Right atrium auricular region (tissue), 2 donors: ENCODE measurements at regions not wholly inside any gene's neighbourhood (a gene's known extent, or its start where the extent isn't known, plus 50 kb on each side); places are given as distances from the start of the nearest gene placed in this dataset.

Source experiments
- DNase-seq: peaks from one replicate; pipeline ENCODE4 v3.0.0-alpha.2; 2019; ENCODE audit warnings: low spot score
- H3K27ac ChIP-seq, 2 donors: fragments of 200-600 bp; sonication (generic); 1 replicate in 1 of 2; 2 replicates in 1 of 2; pipeline ENCODE4 v1.5.1; 2016 to 2019
- H3K27me3 ChIP-seq, 2 donors: fragments of 200-600 bp; sonication (generic); one replicate each; pipeline versions ENCODE4 v1.5.1 to v1.6.0; 2017 to 2019
- H3K36me3 ChIP-seq: fragments of 200-600 bp; sonication (generic); one replicate; pipeline ENCODE4 v1.5.1; 2016
- H3K4me1 ChIP-seq, 2 donors: fragments of 200-600 bp; sonication (generic); one replicate each; pipeline versions ENCODE4 v1.5.1 to v1.6.0; 2017 to 2019
- H3K4me3 ChIP-seq, 2 donors: fragments of 200-600 bp; sonication (generic); 1 replicate in 1 of 2; 2 replicates in 1 of 2; pipeline ENCODE4 v1.5.1; 2017 to 2019; ENCODE audit warnings: mild to moderate bottlenecking in 1 of 2, moderate library complexity in 1 of 2
- H3K9me3 ChIP-seq, 2 donors: fragments of 200-600 bp; sonication (generic); one replicate each; pipeline ENCODE4 v1.5.1; 2019
- TF ChIP-seq, protein P1 (sequence below), 2 donors: fragments of 200-600 bp; sonication (generic); IDR thresholded peaks; one replicate each; pipeline ENCODE4 v1.5.1; 2019; ENCODE audit warnings: antibody characterized with exemption in 2 of 2

DNA sequence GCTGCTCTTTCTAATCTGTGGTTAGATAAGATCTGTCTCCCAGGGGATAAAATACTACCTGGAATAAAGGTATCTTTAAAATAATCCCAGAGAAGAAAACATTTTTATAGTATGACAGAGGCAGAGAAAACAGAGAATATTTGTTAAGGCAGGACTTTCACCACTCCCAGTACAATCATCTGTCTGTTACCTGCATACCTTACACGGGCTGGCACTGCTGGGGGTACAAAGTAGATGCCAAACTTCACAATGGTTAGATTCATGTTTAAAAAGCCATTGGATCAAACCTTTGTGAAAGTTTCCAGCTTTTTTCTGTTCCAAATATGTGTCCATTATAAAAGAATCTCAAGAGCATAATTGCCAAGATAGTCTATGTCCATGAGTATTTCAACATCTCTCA, 273.6 kb upstream of the BTG1 start:
- TF ChIP-seq, protein P1, sequence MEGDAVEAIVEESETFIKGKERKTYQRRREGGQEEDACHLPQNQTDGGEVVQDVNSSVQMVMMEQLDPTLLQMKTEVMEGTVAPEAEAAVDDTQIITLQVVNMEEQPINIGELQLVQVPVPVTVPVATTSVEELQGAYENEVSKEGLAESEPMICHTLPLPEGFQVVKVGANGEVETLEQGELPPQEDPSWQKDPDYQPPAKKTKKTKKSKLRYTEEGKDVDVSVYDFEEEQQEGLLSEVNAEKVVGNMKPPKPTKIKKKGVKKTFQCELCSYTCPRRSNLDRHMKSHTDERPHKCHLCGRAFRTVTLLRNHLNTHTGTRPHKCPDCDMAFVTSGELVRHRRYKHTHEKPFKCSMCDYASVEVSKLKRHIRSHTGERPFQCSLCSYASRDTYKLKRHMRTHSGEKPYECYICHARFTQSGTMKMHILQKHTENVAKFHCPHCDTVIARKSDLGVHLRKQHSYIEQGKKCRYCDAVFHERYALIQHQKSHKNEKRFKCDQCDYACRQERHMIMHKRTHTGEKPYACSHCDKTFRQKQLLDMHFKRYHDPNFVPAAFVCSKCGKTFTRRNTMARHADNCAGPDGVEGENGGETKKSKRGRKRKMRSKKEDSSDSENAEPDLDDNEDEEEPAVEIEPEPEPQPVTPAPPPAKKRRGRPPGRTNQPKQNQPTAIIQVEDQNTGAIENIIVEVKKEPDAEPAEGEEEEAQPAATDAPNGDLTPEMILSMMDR (IDR thresholded peaks at IDR 0.05), result no peak
- Histone ChIP-seq H3K9me3 (no peaks in the 10 kb centered on the region), H3K27ac (no peak overlapping the region), H3K4me3 (no peak overlapping the region), H3K27me3 (no peaks in the 10 kb centered on the region), H3K36me3 (no peaks in the 10 kb centered on the region), H3K4me1 (peaks cover 0 to 30% of the 10 kb centered on the region in 2 donors)
- DNase-seq, result no peak

DNA sequence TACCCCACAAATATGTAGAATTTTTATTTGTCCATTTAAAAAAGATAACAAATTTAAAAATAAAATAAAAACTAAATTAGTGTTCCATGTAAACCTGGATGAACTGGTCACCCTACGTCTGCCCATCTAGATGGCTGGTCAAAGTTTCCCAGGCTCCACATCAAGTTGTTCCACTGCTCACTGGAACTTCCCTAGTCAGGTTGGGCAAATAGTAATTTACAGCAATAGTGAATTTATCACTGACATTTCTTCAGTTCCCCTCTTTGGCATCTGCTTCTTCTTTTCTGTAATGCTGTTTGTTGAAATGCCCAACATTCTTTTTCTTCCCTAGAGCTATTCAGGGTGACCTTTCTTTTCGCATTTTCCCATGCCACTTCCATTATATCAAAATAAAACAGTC, 272.7 kb upstream of the BTG1 start:
- H3K36me3 ChIP-seq, result no peaks in the 10 kb centered on the region
- H3K27me3 ChIP-seq, result no peaks in the 10 kb centered on the region
- peak overlapping the region in 1 of 2 donors; percentile 76 for H3K27ac ChIP-seq
- no peak overlapping the region for H3K4me3 ChIP-seq
- H3K9me3 ChIP-seq, result no peaks in the 10 kb centered on the region
- TF ChIP-seq, protein P1 (IDR thresholded peaks at IDR 0.05), result no peak
- DNase-seq, result no peak
- peaks cover 0 to 24% of the 10 kb centered on the region in 2 donors for H3K4me1 ChIP-seq

DNA sequence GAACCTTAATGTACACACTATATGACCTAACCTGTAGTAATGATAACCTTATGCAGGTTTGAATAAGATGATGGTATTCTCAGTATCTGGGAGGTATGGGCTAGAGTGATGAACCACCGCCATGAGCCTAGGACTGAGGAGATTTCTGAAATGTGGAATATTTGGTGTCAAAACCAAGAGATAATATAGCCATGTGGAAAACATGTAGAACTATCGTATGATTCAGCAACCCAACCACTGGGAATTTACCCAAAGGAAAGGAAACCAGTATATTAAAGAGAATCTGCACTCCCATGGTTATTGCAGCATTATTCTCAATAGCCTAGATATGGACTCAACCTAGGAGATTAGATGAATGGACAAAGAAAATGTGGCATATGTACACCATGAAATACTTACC, 271.7 kb upstream of the BTG1 start:
- Histone ChIP-seq H3K4me1 (peaks cover 0 to 21% of the 10 kb centered on the region in 2 donors), H3K36me3 (no peaks in the 10 kb centered on the region), H3K27me3 (no peaks in the 10 kb centered on the region), H3K9me3 (no peaks in the 10 kb centered on the region), H3K27ac (peak overlapping the region; percentile 28 to 76), H3K4me3 (no peak overlapping the region)
- TF ChIP-seq, protein P1 (IDR thresholded peaks at IDR 0.05), result no peak
- DNase-seq, result no peak

DNA sequence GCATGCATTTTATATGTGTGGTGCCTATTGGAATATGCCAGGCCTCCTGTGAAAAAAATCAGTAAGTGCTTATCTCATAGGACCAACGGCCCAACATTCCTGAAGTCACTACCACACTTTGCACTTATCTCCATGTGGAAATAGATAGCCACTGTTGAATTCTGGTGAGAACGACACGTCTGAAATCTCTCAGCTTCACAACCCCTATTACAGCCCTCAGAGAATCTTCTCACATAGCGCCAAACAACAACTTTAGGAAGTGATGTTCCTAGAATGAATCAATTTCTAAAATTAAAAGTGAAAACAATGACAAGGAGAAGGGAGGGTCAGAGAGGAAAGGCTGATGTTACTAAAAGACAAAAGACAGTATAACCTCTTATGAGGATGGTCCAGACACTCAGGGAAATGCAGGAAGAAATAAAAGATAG, 270.8 kb upstream of the BTG1 start:
- Histone ChIP-seq H3K36me3 (no peaks in the 10 kb centered on the region), H3K27ac (peak overlapping the region; percentile 28 to 76)

DNA sequence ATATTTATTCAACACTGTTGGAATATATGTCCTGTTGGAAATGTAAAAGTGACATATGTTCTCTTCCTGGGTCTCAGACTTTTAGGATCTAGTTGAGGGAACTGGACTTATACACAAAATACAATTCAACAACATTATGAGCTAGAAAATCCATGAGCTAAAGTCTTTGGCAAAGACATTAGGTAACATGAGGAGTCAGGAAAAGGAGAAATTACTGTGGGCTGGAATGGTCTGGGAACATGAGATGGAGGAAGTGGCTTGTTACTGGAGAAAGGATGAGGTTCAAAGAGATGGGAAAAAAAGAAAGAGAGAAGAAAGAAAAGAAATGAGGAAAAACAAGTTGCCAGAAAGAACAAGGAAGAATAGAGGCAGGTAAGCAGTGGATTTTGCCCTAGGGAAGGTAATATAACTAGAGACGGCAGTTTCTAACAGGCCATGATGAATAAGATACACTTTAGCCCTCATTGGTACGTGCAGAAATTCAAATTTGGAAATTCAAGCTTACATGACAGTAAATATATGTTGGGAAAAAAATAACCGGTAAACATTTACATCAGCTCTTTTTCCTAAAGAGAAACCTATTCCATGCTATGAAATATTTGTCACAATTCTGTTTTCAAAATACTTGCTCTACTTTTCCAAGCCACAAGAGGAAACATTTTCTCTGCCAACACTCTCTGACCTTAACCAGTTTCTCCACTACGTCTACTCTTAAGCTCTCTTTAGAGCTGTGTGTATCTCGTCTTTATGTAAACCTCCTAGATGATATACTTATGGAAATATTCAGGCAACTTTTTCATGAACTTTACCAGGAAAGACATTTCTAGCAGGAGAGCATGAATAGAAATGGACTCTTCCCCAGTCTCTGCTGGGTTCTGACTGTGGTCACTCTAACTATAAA, 268.8 kb upstream of the BTG1 start:
- no peak for DNase-seq
- H3K27ac ChIP-seq, result peak overlapping the region in 1 of 2 donors; percentile 76
- H3K36me3 ChIP-seq, result no peaks in the 10 kb centered on the region
- TF ChIP-seq, protein P1 (IDR thresholded peaks at IDR 0.05), result peak in 1 of 2 donors; percentile 16
- H3K27me3 ChIP-seq, result no peaks in the 10 kb centered on the region
- peaks cover 0 to 21% of the 10 kb centered on the region in 2 donors for H3K4me1 ChIP-seq
- H3K4me3 ChIP-seq, result no peak overlapping the region
- no peaks in the 10 kb centered on the region for H3K9me3 ChIP-seq

More for the DNA sequence above, 270.8 kb upstream of the BTG1 start:
- TF ChIP-seq, protein P1 (IDR thresholded peaks at IDR 0.05), result no peak
- Histone ChIP-seq H3K4me3 (no peak overlapping the region), H3K27me3 (no peaks in the 10 kb centered on the region), H3K4me1 (peaks cover 0 to 21% of the 10 kb centered on the region in 2 donors), H3K9me3 (no peaks in the 10 kb centered on the region)
- DNase-seq, result no peak
